HepG2 (cell line): ENCODE measurements at regions not wholly inside any gene's neighbourhood (a gene's known extent, or its start where the extent isn't known, plus 50 kb on each side); places are given as distances from the start of the nearest gene placed in this dataset.

Experiments
- JUNB ChIP-seq: sonication (generic); formaldehyde crosslinking; IDR thresholded peaks from 2 replicates; pipeline ENCODE4 v1.8.0; 2022; ENCODE audit warnings: missing genetic modification reagents, mild to moderate bottlenecking, borderline replicate concordance
- POLR2A ChIP-seq, 2 experiments: IDR thresholded peaks; 2 replicates each; pipeline ENCODE4 v1.6.1; 2011; ENCODE audit warnings: low read depth in 2 of 2, low read length in 2 of 2, mild to moderate bottlenecking in 1 of 2, moderate library complexity in 1 of 2; ENCODE audit not compliant: insufficient read depth in 1 of 2
- TBL1XR1 ChIP-seq: fragments of 150-350 bp; IDR thresholded peaks from 2 replicates; pipeline ENCODE4 v1.6.1; 2014; ENCODE audit warnings: borderline replicate concordance, low read length; ENCODE audit not compliant: partially characterized antibody
- TF ChIP-seq, protein P1 (sequence below): sonication (generic); formaldehyde crosslinking; IDR thresholded peaks from 2 replicates; pipeline ENCODE4 v1.5.0; 2020; ENCODE audit warnings: mild to moderate bottlenecking, missing genetic modification reagents, moderate library complexity

DNA sequence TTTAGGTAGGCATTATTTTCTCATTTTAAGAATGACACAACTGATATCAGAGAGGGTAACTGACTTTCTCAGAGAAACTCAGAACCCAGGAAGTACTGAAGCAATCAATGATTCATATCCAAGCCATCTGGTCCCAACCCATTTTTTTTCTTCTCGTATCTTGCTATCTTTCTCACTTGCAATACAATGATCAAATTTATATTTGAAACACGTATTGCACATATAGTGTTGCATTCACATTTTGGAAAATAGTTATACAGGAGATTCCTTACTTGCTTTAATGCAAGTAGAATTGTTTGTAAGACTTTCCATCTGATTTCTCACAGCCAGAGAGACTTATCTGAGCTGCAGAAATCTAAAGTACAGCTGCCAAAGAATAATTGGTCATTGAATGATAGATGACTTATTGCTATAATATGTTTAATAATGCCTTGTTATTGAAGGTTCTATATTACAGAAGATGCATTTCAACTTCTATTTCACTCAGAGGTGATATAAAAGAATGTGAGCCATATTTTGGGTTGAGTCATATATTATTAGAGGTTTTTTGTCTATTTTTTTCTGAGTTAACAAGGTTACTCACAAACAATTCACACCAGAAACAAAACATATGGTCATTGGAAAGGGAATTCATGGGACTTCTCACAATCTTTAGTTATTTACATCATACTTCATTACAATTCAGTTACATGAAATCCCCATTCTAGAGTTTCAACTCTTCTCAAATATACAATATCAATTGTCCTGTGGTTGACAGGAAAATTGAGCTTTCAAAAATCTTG, 337.5 kb upstream of the CITED2 start:
- TF ChIP-seq JUNB (CRISPR knock-in tag) (no peak), TBL1XR1 (no peak), POLR2A (IDR thresholded peaks at IDR 0.05; ENCODE audit: insufficient read depth in 1 of 2, low read depth in 2 of 2, low read length in 2 of 2) (no peak)
- TF ChIP-seq, protein P1, sequence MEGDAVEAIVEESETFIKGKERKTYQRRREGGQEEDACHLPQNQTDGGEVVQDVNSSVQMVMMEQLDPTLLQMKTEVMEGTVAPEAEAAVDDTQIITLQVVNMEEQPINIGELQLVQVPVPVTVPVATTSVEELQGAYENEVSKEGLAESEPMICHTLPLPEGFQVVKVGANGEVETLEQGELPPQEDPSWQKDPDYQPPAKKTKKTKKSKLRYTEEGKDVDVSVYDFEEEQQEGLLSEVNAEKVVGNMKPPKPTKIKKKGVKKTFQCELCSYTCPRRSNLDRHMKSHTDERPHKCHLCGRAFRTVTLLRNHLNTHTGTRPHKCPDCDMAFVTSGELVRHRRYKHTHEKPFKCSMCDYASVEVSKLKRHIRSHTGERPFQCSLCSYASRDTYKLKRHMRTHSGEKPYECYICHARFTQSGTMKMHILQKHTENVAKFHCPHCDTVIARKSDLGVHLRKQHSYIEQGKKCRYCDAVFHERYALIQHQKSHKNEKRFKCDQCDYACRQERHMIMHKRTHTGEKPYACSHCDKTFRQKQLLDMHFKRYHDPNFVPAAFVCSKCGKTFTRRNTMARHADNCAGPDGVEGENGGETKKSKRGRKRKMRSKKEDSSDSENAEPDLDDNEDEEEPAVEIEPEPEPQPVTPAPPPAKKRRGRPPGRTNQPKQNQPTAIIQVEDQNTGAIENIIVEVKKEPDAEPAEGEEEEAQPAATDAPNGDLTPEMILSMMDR = no peak
